ENCODE measurements at regions not wholly inside any gene's neighbourhood (a gene's known extent, or its start where the extent isn't known, plus 50 kb on each side); places are given as distances from the start of the nearest gene placed in this dataset.

DNA sequence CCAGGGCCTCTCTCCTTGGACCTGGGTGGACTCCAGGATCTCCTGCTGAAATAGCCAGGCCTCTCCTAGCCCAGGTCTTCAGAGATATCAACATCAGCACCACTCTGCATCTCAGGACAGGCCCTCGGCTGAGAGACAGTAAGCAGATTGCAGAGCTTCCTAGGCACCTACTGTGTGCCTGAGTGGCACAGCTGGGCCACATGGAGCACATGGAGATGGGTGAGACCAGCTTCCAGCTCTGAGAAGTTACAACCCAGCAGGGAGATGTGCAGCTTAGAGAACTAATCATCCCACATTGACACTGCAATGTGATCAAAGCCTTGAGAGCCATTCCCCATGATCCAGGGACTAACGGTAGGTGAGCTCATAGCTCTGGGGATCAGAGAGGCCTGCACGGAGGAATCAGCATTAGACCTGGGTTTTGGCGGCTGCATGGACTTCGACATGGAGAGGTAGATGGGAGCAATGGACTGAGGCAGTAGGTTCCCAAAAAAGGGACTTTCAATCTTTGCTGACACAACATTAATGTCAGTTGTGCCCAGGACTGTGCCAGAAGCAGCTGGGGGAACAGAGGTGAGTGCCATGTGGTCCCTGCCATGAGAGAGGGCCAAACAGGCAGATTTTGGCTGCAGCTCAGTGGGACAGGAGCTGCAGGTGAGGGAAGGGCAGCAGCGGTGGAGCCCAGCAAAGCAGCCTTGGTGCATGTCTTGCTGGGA lies 76.0 kb upstream of the LEP start:
- TF ChIP-seq, protein P1, sequence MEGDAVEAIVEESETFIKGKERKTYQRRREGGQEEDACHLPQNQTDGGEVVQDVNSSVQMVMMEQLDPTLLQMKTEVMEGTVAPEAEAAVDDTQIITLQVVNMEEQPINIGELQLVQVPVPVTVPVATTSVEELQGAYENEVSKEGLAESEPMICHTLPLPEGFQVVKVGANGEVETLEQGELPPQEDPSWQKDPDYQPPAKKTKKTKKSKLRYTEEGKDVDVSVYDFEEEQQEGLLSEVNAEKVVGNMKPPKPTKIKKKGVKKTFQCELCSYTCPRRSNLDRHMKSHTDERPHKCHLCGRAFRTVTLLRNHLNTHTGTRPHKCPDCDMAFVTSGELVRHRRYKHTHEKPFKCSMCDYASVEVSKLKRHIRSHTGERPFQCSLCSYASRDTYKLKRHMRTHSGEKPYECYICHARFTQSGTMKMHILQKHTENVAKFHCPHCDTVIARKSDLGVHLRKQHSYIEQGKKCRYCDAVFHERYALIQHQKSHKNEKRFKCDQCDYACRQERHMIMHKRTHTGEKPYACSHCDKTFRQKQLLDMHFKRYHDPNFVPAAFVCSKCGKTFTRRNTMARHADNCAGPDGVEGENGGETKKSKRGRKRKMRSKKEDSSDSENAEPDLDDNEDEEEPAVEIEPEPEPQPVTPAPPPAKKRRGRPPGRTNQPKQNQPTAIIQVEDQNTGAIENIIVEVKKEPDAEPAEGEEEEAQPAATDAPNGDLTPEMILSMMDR (IDR thresholded peaks at IDR 0.05) = no peak
- TF ChIP-seq, protein P2, sequence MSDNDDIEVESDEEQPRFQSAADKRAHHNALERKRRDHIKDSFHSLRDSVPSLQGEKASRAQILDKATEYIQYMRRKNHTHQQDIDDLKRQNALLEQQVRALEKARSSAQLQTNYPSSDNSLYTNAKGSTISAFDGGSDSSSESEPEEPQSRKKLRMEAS (CRISPR knock-in tag; IDR thresholded peaks at IDR 0.05) = no peak
